K562 (cell line): ENCODE measurements at regions not wholly inside any gene's neighbourhood (a gene's known extent, or its start where the extent isn't known, plus 50 kb on each side); places are given as distances from the start of the nearest gene placed in this dataset.

Experiments used
- KLF6 ChIP-seq: fragments of 250-450 bp; sonication (Bioruptor Pico); IDR thresholded peaks from 2 replicates; pipeline ENCODE4 v1.4.0; 2020; ENCODE audit warnings: mild to moderate bottlenecking, moderate library complexity, borderline replicate concordance
- POLR2G ChIP-seq: fragments of 200-400 bp; formaldehyde crosslinking; IDR thresholded peaks from 2 replicates; pipeline ENCODE4 v1.6.1; 2017; ENCODE audit warnings: low read depth, mild to moderate bottlenecking, antibody characterized with exemption, low read length, moderate library complexity
- TAF9B ChIP-seq: fragments of 450-650 bp; IDR thresholded peaks from 2 replicates; pipeline ENCODE4 v1.6.1; 2018; ENCODE audit warnings: mild to moderate bottlenecking; ENCODE audit not compliant: partially characterized antibody
- ZNF76 ChIP-seq: fragments of 250-450 bp; sonication (Bioruptor Pico); IDR thresholded peaks from 2 replicates; pipeline ENCODE4 v1.4.0; 2020; ENCODE audit warnings: mild to moderate bottlenecking, moderate library complexity, borderline replicate concordance
- TF ChIP-seq, protein P1 (sequence below), 2 experiments: fragments of 450-650 bp in 1 of 2; sonication (generic) in 1 of 2; formaldehyde crosslinking in 1 of 2; IDR thresholded peaks; 2 replicates each; pipeline versions ENCODE4 v1.7.1 to v1.9.0; 2016 to 2022; ENCODE audit warnings: inconsistent platforms in 1 of 2, mild to moderate bottlenecking in 1 of 2, missing genetic modification reagents in 1 of 2
- TF ChIP-seq, protein P2 (sequence below): fragments of 250-450 bp; sonication (Bioruptor Pico); IDR thresholded peaks from 2 replicates; pipeline ENCODE4 v1.4.0; 2020; ENCODE audit warnings: mild to moderate bottlenecking, moderate library complexity
- TF ChIP-seq, protein P3 (sequence below): fragments of 200-800 bp; sonication (Bioruptor generic); IDR thresholded peaks from 2 replicates; pipeline ENCODE4 v1.6.1; 2017; ENCODE audit warnings: missing genetic modification characterization, missing compliant biosample characterization

DNA sequence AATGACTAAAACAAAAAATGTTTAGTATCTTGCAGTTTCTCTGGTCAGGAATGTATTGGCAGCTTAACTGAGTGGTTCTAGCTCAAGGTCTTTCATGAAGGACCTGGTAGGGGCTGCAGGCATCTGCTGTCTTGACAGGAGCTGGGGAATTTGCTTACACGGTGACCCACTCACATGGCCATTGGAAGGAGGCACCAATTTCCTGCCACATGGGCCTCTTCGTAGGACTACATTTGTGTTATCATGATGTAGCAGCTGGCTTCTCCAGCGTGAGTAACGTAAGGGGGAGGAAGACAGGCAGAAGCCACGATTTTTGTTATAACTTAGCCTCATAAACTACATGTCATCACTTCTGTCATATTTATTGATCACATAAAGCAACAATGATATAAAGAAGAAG is 376.3 kb downstream of the AMY1C start (continued):
- TF ChIP-seq, protein P1, sequence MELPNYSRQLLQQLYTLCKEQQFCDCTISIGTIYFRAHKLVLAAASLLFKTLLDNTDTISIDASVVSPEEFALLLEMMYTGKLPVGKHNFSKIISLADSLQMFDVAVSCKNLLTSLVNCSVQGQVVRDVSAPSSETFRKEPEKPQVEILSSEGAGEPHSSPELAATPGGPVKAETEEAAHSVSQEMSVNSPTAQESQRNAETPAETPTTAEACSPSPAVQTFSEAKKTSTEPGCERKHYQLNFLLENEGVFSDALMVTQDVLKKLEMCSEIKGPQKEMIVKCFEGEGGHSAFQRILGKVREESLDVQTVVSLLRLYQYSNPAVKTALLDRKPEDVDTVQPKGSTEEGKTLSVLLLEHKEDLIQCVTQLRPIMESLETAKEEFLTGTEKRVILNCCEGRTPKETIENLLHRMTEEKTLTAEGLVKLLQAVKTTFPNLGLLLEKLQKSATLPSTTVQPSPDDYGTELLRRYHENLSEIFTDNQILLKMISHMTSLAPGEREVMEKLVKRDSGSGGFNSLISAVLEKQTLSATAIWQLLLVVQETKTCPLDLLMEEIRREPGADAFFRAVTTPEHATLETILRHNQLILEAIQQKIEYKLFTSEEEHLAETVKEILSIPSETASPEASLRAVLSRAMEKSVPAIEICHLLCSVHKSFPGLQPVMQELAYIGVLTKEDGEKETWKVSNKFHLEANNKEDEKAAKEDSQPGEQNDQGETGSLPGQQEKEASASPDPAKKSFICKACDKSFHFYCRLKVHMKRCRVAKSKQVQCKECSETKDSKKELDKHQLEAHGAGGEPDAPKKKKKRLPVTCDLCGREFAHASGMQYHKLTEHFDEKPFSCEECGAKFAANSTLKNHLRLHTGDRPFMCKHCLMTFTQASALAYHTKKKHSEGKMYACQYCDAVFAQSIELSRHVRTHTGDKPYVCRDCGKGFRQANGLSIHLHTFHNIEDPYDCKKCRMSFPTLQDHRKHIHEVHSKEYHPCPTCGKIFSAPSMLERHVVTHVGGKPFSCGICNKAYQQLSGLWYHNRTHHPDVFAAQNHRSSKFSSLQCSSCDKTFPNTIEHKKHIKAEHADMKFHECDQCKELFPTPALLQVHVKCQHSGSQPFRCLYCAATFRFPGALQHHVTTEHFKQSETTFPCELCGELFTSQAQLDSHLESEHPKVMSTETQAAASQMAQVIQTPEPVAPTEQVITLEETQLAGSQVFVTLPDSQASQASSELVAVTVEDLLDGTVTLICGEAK (IDR thresholded peaks at IDR 0.05): no peak
- TF ChIP-seq, protein P1 (CRISPR knock-in tag; IDR thresholded peaks at IDR 0.05): no peak
- TF ChIP-seq, protein P2, sequence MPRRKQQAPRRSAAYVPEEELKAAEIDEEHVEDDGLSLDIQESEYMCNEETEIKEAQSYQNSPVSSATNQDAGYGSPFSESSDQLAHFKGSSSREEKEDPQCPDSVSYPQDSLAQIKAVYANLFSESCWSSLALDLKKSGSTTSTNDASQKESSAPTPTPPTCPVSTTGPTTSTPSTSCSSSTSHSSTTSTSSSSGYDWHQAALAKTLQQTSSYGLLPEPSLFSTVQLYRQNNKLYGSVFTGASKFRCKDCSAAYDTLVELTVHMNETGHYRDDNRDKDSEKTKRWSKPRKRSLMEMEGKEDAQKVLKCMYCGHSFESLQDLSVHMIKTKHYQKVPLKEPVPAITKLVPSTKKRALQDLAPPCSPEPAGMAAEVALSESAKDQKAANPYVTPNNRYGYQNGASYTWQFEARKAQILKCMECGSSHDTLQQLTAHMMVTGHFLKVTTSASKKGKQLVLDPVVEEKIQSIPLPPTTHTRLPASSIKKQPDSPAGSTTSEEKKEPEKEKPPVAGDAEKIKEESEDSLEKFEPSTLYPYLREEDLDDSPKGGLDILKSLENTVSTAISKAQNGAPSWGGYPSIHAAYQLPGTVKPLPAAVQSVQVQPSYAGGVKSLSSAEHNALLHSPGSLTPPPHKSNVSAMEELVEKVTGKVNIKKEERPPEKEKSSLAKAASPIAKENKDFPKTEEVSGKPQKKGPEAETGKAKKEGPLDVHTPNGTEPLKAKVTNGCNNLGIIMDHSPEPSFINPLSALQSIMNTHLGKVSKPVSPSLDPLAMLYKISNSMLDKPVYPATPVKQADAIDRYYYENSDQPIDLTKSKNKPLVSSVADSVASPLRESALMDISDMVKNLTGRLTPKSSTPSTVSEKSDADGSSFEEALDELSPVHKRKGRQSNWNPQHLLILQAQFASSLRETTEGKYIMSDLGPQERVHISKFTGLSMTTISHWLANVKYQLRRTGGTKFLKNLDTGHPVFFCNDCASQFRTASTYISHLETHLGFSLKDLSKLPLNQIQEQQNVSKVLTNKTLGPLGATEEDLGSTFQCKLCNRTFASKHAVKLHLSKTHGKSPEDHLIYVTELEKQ (CRISPR knock-in tag): no peak
- TF ChIP-seq ZNF76 (CRISPR knock-in tag) (no peak), KLF6 (CRISPR knock-in tag) (no peak), TAF9B (no peak), POLR2G (no peak)
- TF ChIP-seq, protein P3, sequence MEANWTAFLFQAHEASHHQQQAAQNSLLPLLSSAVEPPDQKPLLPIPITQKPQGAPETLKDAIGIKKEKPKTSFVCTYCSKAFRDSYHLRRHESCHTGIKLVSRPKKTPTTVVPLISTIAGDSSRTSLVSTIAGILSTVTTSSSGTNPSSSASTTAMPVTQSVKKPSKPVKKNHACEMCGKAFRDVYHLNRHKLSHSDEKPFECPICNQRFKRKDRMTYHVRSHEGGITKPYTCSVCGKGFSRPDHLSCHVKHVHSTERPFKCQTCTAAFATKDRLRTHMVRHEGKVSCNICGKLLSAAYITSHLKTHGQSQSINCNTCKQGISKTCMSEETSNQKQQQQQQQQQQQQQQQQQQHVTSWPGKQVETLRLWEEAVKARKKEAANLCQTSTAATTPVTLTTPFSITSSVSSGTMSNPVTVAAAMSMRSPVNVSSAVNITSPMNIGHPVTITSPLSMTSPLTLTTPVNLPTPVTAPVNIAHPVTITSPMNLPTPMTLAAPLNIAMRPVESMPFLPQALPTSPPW (CRISPR knock-in tag): no peak
